ENCODE measurements at regions not wholly inside any gene's neighbourhood (a gene's known extent, or its start where the extent isn't known, plus 50 kb on each side); places are given as distances from the start of the nearest gene placed in this dataset.

DNA sequence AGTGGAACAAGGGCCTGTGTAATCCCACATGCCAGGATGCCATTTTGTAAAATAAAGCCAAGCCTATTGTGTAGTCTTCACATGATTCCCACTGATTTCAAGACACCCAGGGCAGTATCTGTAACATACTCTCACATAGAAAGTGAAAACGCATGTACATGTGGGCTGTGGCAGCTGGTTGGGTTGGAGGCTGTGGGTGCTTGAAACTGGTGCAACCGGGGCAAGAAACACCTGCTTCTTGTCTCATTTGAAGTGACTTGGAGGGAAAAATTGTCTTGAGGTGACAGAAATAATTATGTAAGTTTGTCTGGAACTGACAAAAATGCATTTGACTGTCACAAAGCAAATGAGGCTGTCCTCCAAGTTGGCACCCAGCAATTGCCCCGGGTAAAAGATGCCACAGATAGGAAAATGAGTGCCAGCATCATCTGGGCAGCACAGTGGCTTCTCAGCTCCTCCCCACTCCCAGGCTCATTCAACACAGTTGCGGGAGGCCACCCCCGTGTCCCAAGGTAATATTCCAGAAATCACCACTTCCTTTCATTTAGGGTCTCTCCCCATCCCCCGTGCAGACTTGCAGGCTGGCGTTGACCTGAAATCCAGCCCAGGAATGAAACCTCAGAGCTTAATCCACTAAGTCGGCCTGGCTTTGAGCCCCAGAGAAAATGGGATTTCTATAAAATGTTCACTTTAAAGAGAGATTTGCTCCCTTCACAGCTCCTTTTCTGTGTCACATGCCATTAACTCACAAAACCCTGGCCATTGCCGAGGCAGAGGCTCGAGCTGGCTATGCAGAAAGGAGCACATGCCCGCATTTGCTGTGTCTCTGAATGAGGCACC lies 293.9 kb upstream of the PARD3B start:
- TF ChIP-seq, protein P1, sequence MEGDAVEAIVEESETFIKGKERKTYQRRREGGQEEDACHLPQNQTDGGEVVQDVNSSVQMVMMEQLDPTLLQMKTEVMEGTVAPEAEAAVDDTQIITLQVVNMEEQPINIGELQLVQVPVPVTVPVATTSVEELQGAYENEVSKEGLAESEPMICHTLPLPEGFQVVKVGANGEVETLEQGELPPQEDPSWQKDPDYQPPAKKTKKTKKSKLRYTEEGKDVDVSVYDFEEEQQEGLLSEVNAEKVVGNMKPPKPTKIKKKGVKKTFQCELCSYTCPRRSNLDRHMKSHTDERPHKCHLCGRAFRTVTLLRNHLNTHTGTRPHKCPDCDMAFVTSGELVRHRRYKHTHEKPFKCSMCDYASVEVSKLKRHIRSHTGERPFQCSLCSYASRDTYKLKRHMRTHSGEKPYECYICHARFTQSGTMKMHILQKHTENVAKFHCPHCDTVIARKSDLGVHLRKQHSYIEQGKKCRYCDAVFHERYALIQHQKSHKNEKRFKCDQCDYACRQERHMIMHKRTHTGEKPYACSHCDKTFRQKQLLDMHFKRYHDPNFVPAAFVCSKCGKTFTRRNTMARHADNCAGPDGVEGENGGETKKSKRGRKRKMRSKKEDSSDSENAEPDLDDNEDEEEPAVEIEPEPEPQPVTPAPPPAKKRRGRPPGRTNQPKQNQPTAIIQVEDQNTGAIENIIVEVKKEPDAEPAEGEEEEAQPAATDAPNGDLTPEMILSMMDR (IDR thresholded peaks at IDR 0.05): no peak
- DNase-seq (ENCODE audit: low spot score) (no peak), ATAC-seq (ENCODE audit: low FRiP score) (no peak)

DNA sequence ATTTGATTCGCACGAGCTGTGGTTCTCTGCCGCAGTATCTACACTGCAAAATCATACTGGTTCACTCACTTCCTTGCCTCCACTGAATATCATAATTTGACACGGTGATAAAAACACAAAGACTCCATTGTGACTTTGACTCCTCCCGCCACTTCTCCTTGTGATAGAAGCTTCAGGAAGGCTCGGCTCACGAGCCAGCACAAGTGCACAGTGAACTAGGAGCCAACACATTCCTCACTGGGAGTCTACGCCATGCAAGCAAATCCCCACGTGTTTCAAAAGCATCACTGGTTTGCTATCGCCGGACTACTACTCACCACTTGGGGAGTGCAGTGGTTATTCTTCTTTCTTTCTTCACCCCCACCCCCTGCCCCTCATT lies 293.3 kb upstream of the PARD3B start:
- DNase-seq (ENCODE audit: low spot score): no peak
- TF ChIP-seq, protein P1 (IDR thresholded peaks at IDR 0.05): no peak
- no peak for ATAC-seq (ENCODE audit: low FRiP score)

DNA sequence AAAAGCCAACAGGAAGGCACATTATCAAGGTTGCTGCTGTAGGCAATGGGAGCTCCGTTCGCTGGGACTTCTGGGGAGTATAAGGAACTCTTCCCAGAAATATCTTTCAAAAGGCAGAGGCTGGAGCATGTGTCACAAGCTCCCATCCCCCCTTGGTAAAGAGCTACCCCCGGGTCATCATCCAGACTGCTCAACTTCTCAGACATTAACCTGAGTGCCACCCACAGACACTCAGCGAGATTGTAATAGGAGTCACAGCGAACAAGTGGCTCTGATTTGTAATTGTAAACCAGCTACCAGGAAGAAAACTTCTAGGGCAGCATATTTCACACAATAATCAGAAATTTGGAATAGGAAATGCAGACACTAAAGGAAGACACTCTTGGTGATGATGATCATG lies 290.2 kb upstream of the PARD3B start:
- TF ChIP-seq, protein P1 (IDR thresholded peaks at IDR 0.05): no peak
- ATAC-seq (ENCODE audit: low FRiP score) (no peak), DNase-seq (ENCODE audit: low spot score) (no peak)

DNA sequence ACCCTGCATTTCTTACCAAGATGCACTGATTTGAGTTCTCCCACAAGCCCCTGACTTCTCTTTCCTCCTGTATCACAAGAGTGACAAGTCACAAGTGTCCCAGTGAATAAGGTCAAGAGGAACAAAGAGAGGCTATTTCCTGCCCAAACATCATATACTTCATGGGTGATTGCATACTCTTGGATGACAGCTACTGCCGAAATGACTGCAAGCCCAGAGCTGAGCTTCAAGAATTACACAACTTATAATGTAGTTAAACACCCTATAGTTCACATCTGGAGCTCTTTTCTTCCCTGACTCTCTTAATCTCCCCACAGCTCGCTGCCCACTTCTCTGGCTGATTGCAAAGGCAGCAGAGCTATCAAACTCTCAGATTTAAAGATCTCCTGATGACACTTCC lies 289.7 kb upstream of the PARD3B start:
- DNase-seq (ENCODE audit: low spot score) (no peak), ATAC-seq (ENCODE audit: low FRiP score) (no peak)
- TF ChIP-seq, protein P1 (IDR thresholded peaks at IDR 0.05): no peak

DNA sequence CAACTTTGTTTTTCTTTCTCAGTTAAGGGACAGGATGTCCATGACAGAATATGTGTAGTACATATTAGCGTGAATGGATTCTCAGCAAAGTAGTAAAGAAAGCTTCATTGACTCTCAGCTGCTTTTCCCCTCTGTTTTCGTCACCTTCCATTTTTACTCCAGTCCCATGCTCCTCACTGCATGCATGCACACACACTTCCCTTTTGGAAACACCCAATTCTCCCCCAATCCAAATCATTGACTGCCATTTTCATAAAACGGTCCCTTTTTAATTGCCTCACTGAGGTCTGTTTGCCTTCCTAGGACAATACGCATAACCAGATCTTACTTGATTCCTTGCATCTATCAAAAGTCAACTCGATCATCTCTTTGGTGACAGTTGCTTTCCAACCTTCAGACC lies 287.5 kb upstream of the PARD3B start:
- no peak for DNase-seq (ENCODE audit: low spot score)

DNA sequence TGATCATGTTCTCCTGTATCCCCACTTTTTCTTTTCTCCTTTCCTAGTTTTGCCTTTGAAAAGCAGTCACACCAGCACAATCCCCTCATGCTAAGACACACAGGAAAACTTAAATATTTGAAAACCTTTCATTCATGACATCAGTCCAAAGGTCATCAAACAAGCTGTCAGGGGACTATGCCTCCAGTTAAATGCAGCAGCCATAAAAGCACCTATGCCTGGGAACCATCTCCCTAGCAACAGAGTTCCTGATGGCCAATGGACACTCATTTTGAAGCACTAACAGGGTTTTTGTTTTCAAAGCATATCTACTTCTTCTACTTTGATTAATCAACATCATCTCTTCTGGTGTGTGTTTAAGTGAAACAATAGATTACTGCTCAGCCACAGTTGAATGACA lies 286.4 kb upstream of the PARD3B start:
- TF ChIP-seq, protein P1 (IDR thresholded peaks at IDR 0.05): no peak
- no peak for DNase-seq (ENCODE audit: low spot score)
- no peak for ATAC-seq (ENCODE audit: low FRiP score)

More for the DNA sequence above, 287.5 kb upstream of the PARD3B start:
- no peak for ATAC-seq (ENCODE audit: low FRiP score)
- TF ChIP-seq, protein P1 (IDR thresholded peaks at IDR 0.05): no peak
